CD4-positive, alpha-beta T cell treated with Interferon alpha-2 for 1 hour (primary cell): ENCODE measurements at regions not wholly inside any gene's neighbourhood (a gene's known extent, or its start where the extent isn't known, plus 50 kb on each side); places are given as distances from the start of the nearest gene placed in this dataset.

Experiments
- DNase-seq, 2 donors: peaks; one replicate each; pipeline ENCODE4 v3.0.0-alpha.2; 2020 to 2022

DNA sequence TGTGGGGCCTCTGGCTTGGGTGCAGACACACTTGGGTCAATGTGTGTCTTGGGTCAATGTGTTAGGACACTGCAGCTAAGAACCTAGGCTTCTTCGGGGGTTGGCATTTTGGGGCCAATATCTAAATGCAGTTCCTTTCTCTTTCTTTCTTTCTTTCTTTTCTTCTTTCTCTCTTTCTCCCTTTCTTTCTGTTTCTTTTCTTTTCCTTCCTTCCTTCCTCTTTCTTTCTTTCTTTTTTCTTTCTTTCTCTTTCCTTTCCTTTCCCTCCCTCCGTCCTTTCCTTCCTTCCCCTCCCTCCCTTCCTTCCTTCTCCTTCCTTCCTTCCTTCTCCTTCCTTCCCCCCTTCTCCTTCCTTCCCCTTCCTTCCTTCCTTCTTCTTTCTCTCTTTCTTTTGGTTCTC lies 57.7 kb upstream of the OSR1 start:
- no peak for DNase-seq

DNA sequence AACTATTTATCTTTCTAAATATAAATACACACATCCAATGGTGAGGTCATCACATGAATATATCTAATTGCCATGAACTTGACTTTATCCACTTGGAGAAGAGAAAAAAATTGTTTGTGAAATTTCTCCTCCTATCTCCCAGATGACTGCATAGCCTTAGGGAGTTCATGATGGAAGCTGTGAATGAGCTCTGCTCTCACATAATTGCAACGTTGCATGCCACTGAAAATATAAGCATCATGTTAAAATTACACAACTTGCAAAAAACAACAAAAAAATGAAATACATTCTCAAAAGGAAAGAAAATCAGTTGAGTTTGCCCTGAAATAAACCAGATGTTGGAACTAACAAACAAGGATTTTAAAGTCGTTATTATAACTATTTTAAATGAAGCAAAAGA lies 50.6 kb upstream of the OSR1 start:
- no peak for DNase-seq

DNA sequence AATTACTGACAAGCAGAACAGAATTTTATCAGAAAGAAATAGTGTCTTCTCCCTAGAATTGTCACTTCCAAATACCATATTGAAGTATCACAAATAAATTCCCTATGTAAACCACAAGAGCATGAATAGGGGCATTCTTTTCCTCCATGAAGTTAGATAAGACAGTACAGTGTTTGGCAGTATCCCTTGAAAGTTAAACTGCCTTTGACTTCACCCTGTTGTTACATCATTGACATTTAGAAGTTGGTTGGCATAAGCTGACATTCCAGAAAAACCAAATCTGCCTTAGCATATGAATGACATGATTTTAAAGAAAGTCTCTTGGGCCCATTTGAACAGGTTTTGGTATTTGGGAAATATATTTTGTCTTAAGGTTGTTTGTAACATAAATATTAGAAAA lies 50.2 kb upstream of the OSR1 start:
- no peak for DNase-seq
